ENCODE measurements at regions not wholly inside any gene's neighbourhood (a gene's known extent, or its start where the extent isn't known, plus 50 kb on each side); places are given as distances from the start of the nearest gene placed in this dataset.
"Not testable (repeated sequence)": the region's sequence is repeated elsewhere in the genome, so short reads cannot be mapped to it uniquely, and the experiment has no call there.

GRCh38 chr6:60365901-60366300, 1920.1 kb downstream of the KHDRBS2 start:
- TF ChIP-seq, protein P1, sequence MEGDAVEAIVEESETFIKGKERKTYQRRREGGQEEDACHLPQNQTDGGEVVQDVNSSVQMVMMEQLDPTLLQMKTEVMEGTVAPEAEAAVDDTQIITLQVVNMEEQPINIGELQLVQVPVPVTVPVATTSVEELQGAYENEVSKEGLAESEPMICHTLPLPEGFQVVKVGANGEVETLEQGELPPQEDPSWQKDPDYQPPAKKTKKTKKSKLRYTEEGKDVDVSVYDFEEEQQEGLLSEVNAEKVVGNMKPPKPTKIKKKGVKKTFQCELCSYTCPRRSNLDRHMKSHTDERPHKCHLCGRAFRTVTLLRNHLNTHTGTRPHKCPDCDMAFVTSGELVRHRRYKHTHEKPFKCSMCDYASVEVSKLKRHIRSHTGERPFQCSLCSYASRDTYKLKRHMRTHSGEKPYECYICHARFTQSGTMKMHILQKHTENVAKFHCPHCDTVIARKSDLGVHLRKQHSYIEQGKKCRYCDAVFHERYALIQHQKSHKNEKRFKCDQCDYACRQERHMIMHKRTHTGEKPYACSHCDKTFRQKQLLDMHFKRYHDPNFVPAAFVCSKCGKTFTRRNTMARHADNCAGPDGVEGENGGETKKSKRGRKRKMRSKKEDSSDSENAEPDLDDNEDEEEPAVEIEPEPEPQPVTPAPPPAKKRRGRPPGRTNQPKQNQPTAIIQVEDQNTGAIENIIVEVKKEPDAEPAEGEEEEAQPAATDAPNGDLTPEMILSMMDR (IDR thresholded peaks at IDR 0.05; ENCODE audit: low read length), result not testable (repeated sequence)
- TF ChIP-seq EZH2 (IDR thresholded peaks at IDR 0.05; ENCODE audit: borderline replicate concordance, low read length), result not testable (repeated sequence)
